Neural progenitor cell (in vitro differentiated cells): ENCODE measurements at regions not wholly inside any gene's neighbourhood (a gene's known extent, or its start where the extent isn't known, plus 50 kb on each side); places are given as distances from the start of the nearest gene placed in this dataset.

Experiments
- DNase-seq: peaks from one replicate; pipeline ENCODE4 v3.0.0-alpha.2; 2016; ENCODE audit warnings: low spot score
- H2AFZ ChIP-seq: fragments of 200-600 bp; sonication (generic); replicated peaks from 2 replicates; pipeline ENCODE4 v1.6.1; 2016; ENCODE audit warnings: antibody characterized with exemption
- H3F3A ChIP-seq: fragments of 200-600 bp; sonication (generic); 2 replicates; pipeline ENCODE4 v1.6.1; 2016; ENCODE audit warnings: antibody characterized with exemption, low read depth
- H3K27ac ChIP-seq: fragments of 200-600 bp; sonication (generic); 2 replicates; pipeline ENCODE4 v1.5.1; 2016; ENCODE audit warnings: mild to moderate bottlenecking
- H3K27me3 ChIP-seq: fragments of 200-600 bp; sonication (generic); 2 replicates; pipeline ENCODE4 v1.6.1; 2016; ENCODE audit warnings: mild to moderate bottlenecking, moderate library complexity
- H3K36me3 ChIP-seq: fragments of 200-600 bp; sonication (generic); 2 replicates; pipeline ENCODE4 v1.5.1; 2016
- H3K4me1 ChIP-seq: fragments of 200-600 bp; sonication (generic); 2 replicates; pipeline ENCODE4 v1.6.1; 2016; ENCODE audit warnings: mixed run types
- H3K4me2 ChIP-seq: fragments of 200-600 bp; sonication (generic); 2 replicates; pipeline ENCODE4 v1.6.1; 2016
- H3K4me3 ChIP-seq: fragments of 200-600 bp; sonication (generic); 2 replicates; pipeline ENCODE4 v1.5.1; 2016
- H3K79me2 ChIP-seq: fragments of 200-600 bp; sonication (generic); 2 replicates; pipeline ENCODE4 v1.6.1; 2016; ENCODE audit warnings: low read depth
- H3K9ac ChIP-seq: fragments of 200-600 bp; sonication (generic); 2 replicates; pipeline ENCODE4 v1.6.1; 2016
- H3K9me3 ChIP-seq: fragments of 200-600 bp; sonication (generic); 2 replicates; pipeline ENCODE4 v1.5.1; 2016; ENCODE audit warnings: low read depth
- H4K20me1 ChIP-seq: fragments of 200-600 bp; sonication (generic); 2 replicates; pipeline ENCODE4 v1.6.1; 2016; ENCODE audit warnings: low read depth
- H3K27ac Mint-ChIP-seq: 3 replicates; pipeline ENCODE4 v1.8.0; 2021; ENCODE audit warnings: mixed read lengths
- H3K27me3 Mint-ChIP-seq: 2 replicates; pipeline ENCODE4 v1.8.0; 2022; ENCODE audit warnings: low read depth, mild to moderate bottlenecking, inconsistent platforms, moderate library complexity, mixed read lengths; ENCODE audit not compliant: insufficient read depth
- H3K36me3 Mint-ChIP-seq: 3 replicates; pipeline ENCODE4 v1.8.0; 2021; ENCODE audit warnings: mixed read lengths
- H3K4me1 Mint-ChIP-seq: 3 replicates; pipeline ENCODE4 v1.8.0; 2021; ENCODE audit warnings: mixed read lengths
- H3K4me3 Mint-ChIP-seq: 3 replicates; pipeline ENCODE4 v1.8.0; 2021; ENCODE audit warnings: mild to moderate bottlenecking, moderate library complexity, mixed read lengths
- H3K9me3 Mint-ChIP-seq: 3 replicates; pipeline ENCODE4 v1.8.0; 2020; ENCODE audit warnings: mixed read lengths
- CTCF ChIP-seq: fragments of 200-600 bp; sonication (generic); IDR thresholded peaks from 2 replicates; pipeline ENCODE4 v1.5.1; 2017; ENCODE audit warnings: antibody characterized with exemption, mild to moderate bottlenecking
- EZH2 ChIP-seq: fragments of 200-600 bp; sonication (generic); IDR thresholded peaks from 2 replicates; pipeline ENCODE4 v1.6.1; 2017; ENCODE audit warnings: antibody characterized with exemption, mild to moderate bottlenecking, moderate library complexity
- EZH2phosphoT487 ChIP-seq: fragments of 200-600 bp; sonication (generic); IDR thresholded peaks from 2 replicates; pipeline ENCODE4 v1.6.1; 2017; ENCODE audit warnings: antibody characterized with exemption

- Histone ChIP-seq H4K20me1 (no peaks in the 10 kb centered on the region), H3F3A (peaks cover 11% of the 10 kb centered on the region), H3K27me3 (no peaks in the 10 kb centered on the region), H3K4me3 (no peak overlapping the region), H3K9ac (no peak overlapping the region), H3K27ac (no peak overlapping the region), H3K4me1 (peaks cover 34% of the 10 kb centered on the region), H3K4me2 (no peak overlapping the region), H2AFZ (no peak overlapping the region), H3K36me3 (no peaks in the 10 kb centered on the region), H3K9me3 (no peaks in the 10 kb centered on the region), H3K79me2 (no peaks in the 10 kb centered on the region)
- no peak for DNase-seq
- peaks cover 28% of the 10 kb centered on the region for H3K4me1 Mint-ChIP-seq
- no peaks in the 10 kb centered on the region for H3K9me3 Mint-ChIP-seq
- TF ChIP-seq EZH2 = no peak
- no peak for TF ChIP-seq CTCF
- no peak for TF ChIP-seq EZH2phosphoT487
- no peaks in the 10 kb centered on the region for H3K36me3 Mint-ChIP-seq
- H3K27ac Mint-ChIP-seq = no peak overlapping the region
- H3K4me3 Mint-ChIP-seq = no peak overlapping the region
- peaks cover 15% of the 10 kb centered on the region for H3K27me3 Mint-ChIP-seq
Measured at GRCh38 chr16:86899757-86900156, 321.4 kb downstream of the FOXL1 start.

GRCh38 chr16:86901483-86901882 lies 323.1 kb downstream of the FOXL1 start:
- no peak for DNase-seq
- Histone ChIP-seq H3K27me3 (no peaks in the 10 kb centered on the region), H4K20me1 (no peaks in the 10 kb centered on the region), H3K27ac (no peak overlapping the region), H3K9me3 (no peaks in the 10 kb centered on the region), H3F3A (peaks cover 11% of the 10 kb centered on the region), H3K4me2 (no peak overlapping the region), H3K9ac (no peak overlapping the region), H3K79me2 (no peaks in the 10 kb centered on the region), H3K4me1 (peaks cover 20% of the 10 kb centered on the region), H2AFZ (no peak overlapping the region), H3K4me3 (no peak overlapping the region), H3K36me3 (no peaks in the 10 kb centered on the region)
- H3K4me1 Mint-ChIP-seq = peaks cover 17% of the 10 kb centered on the region
- no peak overlapping the region for H3K4me3 Mint-ChIP-seq
- no peak for TF ChIP-seq EZH2
- no peak for TF ChIP-seq CTCF
- TF ChIP-seq EZH2phosphoT487 = no peak
- H3K27me3 Mint-ChIP-seq = peaks cover 14% of the 10 kb centered on the region
- no peaks in the 10 kb centered on the region for H3K9me3 Mint-ChIP-seq
- no peaks in the 10 kb centered on the region for H3K36me3 Mint-ChIP-seq
- no peak overlapping the region for H3K27ac Mint-ChIP-seq

- no peaks in the 10 kb centered on the region for H3K27me3 ChIP-seq
- H3K9ac ChIP-seq = no peak overlapping the region
- H3K4me2 ChIP-seq = no peak overlapping the region
- no peaks in the 10 kb centered on the region for H3K36me3 ChIP-seq
- no peak overlapping the region for H3K4me3 ChIP-seq
- Mint-ChIP-seq H3K9me3 (no peaks in the 10 kb centered on the region), H3K27me3 (peaks cover 9% of the 10 kb centered on the region), H3K36me3 (no peaks in the 10 kb centered on the region), H3K4me1 (peaks cover 6% of the 10 kb centered on the region), H3K27ac (no peak overlapping the region), H3K4me3 (no peak overlapping the region)
- no peak overlapping the region for H3K27ac ChIP-seq
- H4K20me1 ChIP-seq = no peaks in the 10 kb centered on the region
- peaks cover 1% of the 10 kb centered on the region for H3F3A ChIP-seq
- no peaks in the 10 kb centered on the region for H3K79me2 ChIP-seq
- peaks cover 9% of the 10 kb centered on the region for H3K4me1 ChIP-seq
- H3K9me3 ChIP-seq = no peaks in the 10 kb centered on the region
- no peak for DNase-seq
- no peak overlapping the region for H2AFZ ChIP-seq
- TF ChIP-seq EZH2phosphoT487 (no peak), CTCF (no peak), EZH2 (no peak)
Measured at GRCh38 chr16:86902656-86903001, 324.3 kb downstream of the FOXL1 start.

- Histone ChIP-seq H3K36me3 (no peaks in the 10 kb centered on the region), H3K9me3 (no peaks in the 10 kb centered on the region), H3K4me2 (no peak overlapping the region), H3K79me2 (no peaks in the 10 kb centered on the region), H3K4me1 (peaks cover 6% of the 10 kb centered on the region), H3K27me3 (no peaks in the 10 kb centered on the region), H3K27ac (no peak overlapping the region), H4K20me1 (no peaks in the 10 kb centered on the region), H3K4me3 (no peak overlapping the region), H3K9ac (no peak overlapping the region), H2AFZ (no peak overlapping the region), H3F3A (no peaks in the 10 kb centered on the region)
- H3K27ac Mint-ChIP-seq = no peak overlapping the region
- H3K27me3 Mint-ChIP-seq = peaks cover 9% of the 10 kb centered on the region
- peaks cover 5% of the 10 kb centered on the region for H3K4me1 Mint-ChIP-seq
- no peaks in the 10 kb centered on the region for H3K9me3 Mint-ChIP-seq
- no peaks in the 10 kb centered on the region for H3K36me3 Mint-ChIP-seq
- TF ChIP-seq EZH2 (no peak), CTCF (no peak), EZH2phosphoT487 (no peak)
- DNase-seq = no peak
- H3K4me3 Mint-ChIP-seq = no peak overlapping the region
Measured at GRCh38 chr16:86903068-86903467, 324.7 kb downstream of the FOXL1 start.
